ENCODE measurements at regions not wholly inside any gene's neighbourhood (a gene's known extent, or its start where the extent isn't known, plus 50 kb on each side); places are given as distances from the start of the nearest gene placed in this dataset.

DNA sequence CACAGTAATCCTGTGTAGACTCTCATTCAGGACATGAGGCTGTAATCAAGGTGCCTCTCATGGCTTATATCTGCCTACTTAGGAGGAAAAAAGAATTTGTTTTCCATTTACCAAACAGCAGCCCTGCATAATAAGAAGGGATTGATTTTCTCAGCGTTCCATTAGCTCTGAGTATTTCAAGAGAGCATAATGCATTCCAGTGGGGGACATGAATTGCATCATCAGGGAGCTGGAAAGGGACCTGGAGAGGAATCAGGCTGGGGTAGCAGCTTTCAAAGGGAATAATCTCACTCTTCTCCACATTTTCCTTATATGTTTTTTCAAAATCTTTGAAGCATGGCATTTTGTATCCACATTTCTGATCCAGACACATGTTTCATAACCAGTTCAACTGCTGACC lies 150.6 kb upstream of the ANKRD28 start:
- TF ChIP-seq JUNB (IDR thresholded peaks at IDR 0.05; ENCODE audit: unreplicated experiment), result no peak
- TF ChIP-seq, protein P1, sequence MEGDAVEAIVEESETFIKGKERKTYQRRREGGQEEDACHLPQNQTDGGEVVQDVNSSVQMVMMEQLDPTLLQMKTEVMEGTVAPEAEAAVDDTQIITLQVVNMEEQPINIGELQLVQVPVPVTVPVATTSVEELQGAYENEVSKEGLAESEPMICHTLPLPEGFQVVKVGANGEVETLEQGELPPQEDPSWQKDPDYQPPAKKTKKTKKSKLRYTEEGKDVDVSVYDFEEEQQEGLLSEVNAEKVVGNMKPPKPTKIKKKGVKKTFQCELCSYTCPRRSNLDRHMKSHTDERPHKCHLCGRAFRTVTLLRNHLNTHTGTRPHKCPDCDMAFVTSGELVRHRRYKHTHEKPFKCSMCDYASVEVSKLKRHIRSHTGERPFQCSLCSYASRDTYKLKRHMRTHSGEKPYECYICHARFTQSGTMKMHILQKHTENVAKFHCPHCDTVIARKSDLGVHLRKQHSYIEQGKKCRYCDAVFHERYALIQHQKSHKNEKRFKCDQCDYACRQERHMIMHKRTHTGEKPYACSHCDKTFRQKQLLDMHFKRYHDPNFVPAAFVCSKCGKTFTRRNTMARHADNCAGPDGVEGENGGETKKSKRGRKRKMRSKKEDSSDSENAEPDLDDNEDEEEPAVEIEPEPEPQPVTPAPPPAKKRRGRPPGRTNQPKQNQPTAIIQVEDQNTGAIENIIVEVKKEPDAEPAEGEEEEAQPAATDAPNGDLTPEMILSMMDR (conservative IDR thresholded peaks at IDR 0.05; ENCODE audit: low read depth in 2 of 2), result no peak
- no peak for TF ChIP-seq EZH2 (IDR thresholded peaks at IDR 0.05; ENCODE audit: low read depth, unreplicated experiment)
- TF ChIP-seq POLR2AphosphoS5 (IDR thresholded peaks at IDR 0.05; ENCODE audit: low read depth), result no peak
